ENCODE measurements at regions not wholly inside any gene's neighbourhood (a gene's known extent, or its start where the extent isn't known, plus 50 kb on each side); places are given as distances from the start of the nearest gene placed in this dataset.

- TF ChIP-seq NFIC (IDR thresholded peaks at IDR 0.05) (no peak), YY1 (IDR thresholded peaks at IDR 0.05; ENCODE audit: low read depth) (no peak), TCF12 (IDR thresholded peaks at IDR 0.05; ENCODE audit: low read depth) (no peak), FOXM1 (IDR thresholded peaks at IDR 0.05; ENCODE audit: borderline replicate concordance, low read depth) (no peak), TAF1 (IDR thresholded peaks at IDR 0.05; ENCODE audit: low read depth) (no peak), EGR1 (IDR thresholded peaks at IDR 0.05) (no peak), EP300 (IDR thresholded peaks at IDR 0.05; ENCODE audit: borderline replicate concordance) (no peak), ZBTB7A (IDR thresholded peaks at IDR 0.05; ENCODE audit: low read depth) (no peak), CEBPB (IDR thresholded peaks at IDR 0.05) (no peak), RAD21 (IDR thresholded peaks at IDR 0.05; ENCODE audit: low read depth) (no peak), MAX (IDR thresholded peaks at IDR 0.05) (no peak), REST (IDR thresholded peaks at IDR 0.05; ENCODE audit: low read depth) (no peak), USF1 (IDR thresholded peaks at IDR 0.05) (no peak)
Observed at GRCh38 chr12:125435871-125436270, 370.6 kb downstream of the AACS start.

GRCh38 chr12:125436686-125437085, 371.5 kb downstream of the AACS start:
- TF ChIP-seq EGR1 (IDR thresholded peaks at IDR 0.05): no peak
- no peak for TF ChIP-seq YY1 (IDR thresholded peaks at IDR 0.05; ENCODE audit: low read depth)
- TF ChIP-seq CREB1 (IDR thresholded peaks at IDR 0.05; ENCODE audit: low read depth): no peak
- TF ChIP-seq CEBPB (IDR thresholded peaks at IDR 0.05): no peak
- TF ChIP-seq FOXM1 (IDR thresholded peaks at IDR 0.05; ENCODE audit: borderline replicate concordance, low read depth): no peak
- TF ChIP-seq USF1 (IDR thresholded peaks at IDR 0.05): no peak
- TF ChIP-seq RAD21 (IDR thresholded peaks at IDR 0.05; ENCODE audit: low read depth): no peak
- TF ChIP-seq TAF1 (IDR thresholded peaks at IDR 0.05; ENCODE audit: low read depth): no peak

GRCh38 chr12:125440399-125440798, 375.2 kb downstream of the AACS start:
- TF ChIP-seq EGR1 (IDR thresholded peaks at IDR 0.05) (no peak), MAX (IDR thresholded peaks at IDR 0.05) (no peak), CREB1 (IDR thresholded peaks at IDR 0.05; ENCODE audit: low read depth) (no peak), NFIC (IDR thresholded peaks at IDR 0.05) (no peak), TAF1 (IDR thresholded peaks at IDR 0.05; ENCODE audit: low read depth) (no peak), USF1 (IDR thresholded peaks at IDR 0.05) (no peak), YY1 (IDR thresholded peaks at IDR 0.05; ENCODE audit: low read depth) (no peak), RAD21 (IDR thresholded peaks at IDR 0.05; ENCODE audit: low read depth) (no peak), CEBPB (IDR thresholded peaks at IDR 0.05) (no peak)

GRCh38 chr12:125443341-125443740, 378.1 kb downstream of the AACS start:
- no peak for TF ChIP-seq CREB1 (IDR thresholded peaks at IDR 0.05; ENCODE audit: low read depth)
- no peak for TF ChIP-seq TAF1 (IDR thresholded peaks at IDR 0.05; ENCODE audit: low read depth)
- no peak for TF ChIP-seq ZBTB7A (IDR thresholded peaks at IDR 0.05; ENCODE audit: low read depth)
- no peak for TF ChIP-seq FOXM1 (IDR thresholded peaks at IDR 0.05; ENCODE audit: borderline replicate concordance, low read depth)
- no peak for TF ChIP-seq EP300 (IDR thresholded peaks at IDR 0.05; ENCODE audit: borderline replicate concordance)
- TF ChIP-seq RAD21 (IDR thresholded peaks at IDR 0.05; ENCODE audit: low read depth): no peak
- TF ChIP-seq EGR1 (IDR thresholded peaks at IDR 0.05): no peak
- TF ChIP-seq TCF12 (IDR thresholded peaks at IDR 0.05; ENCODE audit: low read depth): no peak
- no peak for TF ChIP-seq USF1 (IDR thresholded peaks at IDR 0.05)
- TF ChIP-seq NFIC (IDR thresholded peaks at IDR 0.05): no peak
- no peak for TF ChIP-seq CEBPB (IDR thresholded peaks at IDR 0.05)
- no peak for TF ChIP-seq REST (IDR thresholded peaks at IDR 0.05; ENCODE audit: low read depth)
- no peak for TF ChIP-seq YY1 (IDR thresholded peaks at IDR 0.05; ENCODE audit: low read depth)
- TF ChIP-seq MAX (IDR thresholded peaks at IDR 0.05): no peak

GRCh38 chr12:125451408-125451807, 386.2 kb downstream of the AACS start:
- TF ChIP-seq TAF1 (IDR thresholded peaks at IDR 0.05; ENCODE audit: low read depth) (no peak), CEBPB (IDR thresholded peaks at IDR 0.05) (no peak), YY1 (IDR thresholded peaks at IDR 0.05; ENCODE audit: low read depth) (no peak), USF1 (IDR thresholded peaks at IDR 0.05) (no peak), EP300 (IDR thresholded peaks at IDR 0.05; ENCODE audit: borderline replicate concordance) (no peak), TCF12 (IDR thresholded peaks at IDR 0.05; ENCODE audit: low read depth) (no peak), CREB1 (IDR thresholded peaks at IDR 0.05; ENCODE audit: low read depth) (no peak), ZBTB7A (IDR thresholded peaks at IDR 0.05; ENCODE audit: low read depth) (no peak), TEAD4 (IDR thresholded peaks at IDR 0.05) (no peak), FOXM1 (IDR thresholded peaks at IDR 0.05; ENCODE audit: borderline replicate concordance, low read depth) (no peak), RAD21 (IDR thresholded peaks at IDR 0.05; ENCODE audit: low read depth) (no peak), MAX (IDR thresholded peaks at IDR 0.05) (no peak), EGR1 (IDR thresholded peaks at IDR 0.05) (no peak), REST (IDR thresholded peaks at IDR 0.05; ENCODE audit: low read depth) (no peak), NFIC (IDR thresholded peaks at IDR 0.05) (no peak)
